ENCODE measurements at regions not wholly inside any gene's neighbourhood (a gene's known extent, or its start where the extent isn't known, plus 50 kb on each side); places are given as distances from the start of the nearest gene placed in this dataset.

GRCh38 chr16:31674686-31675085 lies 147.0 kb downstream of the AHSP start:
- no peak for TF ChIP-seq EZH2phosphoT487 (IDR thresholded peaks at IDR 0.05; ENCODE audit: borderline replicate concordance, low read depth, low read length)
- no peak for TF ChIP-seq CTCF (conservative IDR thresholded peaks at IDR 0.05; ENCODE audit: low read length)
